ENCODE measurements at regions not wholly inside any gene's neighbourhood (a gene's known extent, or its start where the extent isn't known, plus 50 kb on each side); places are given as distances from the start of the nearest gene placed in this dataset.
"Not testable (repeated sequence)": the region's sequence is repeated elsewhere in the genome, so short reads cannot be mapped to it uniquely, and the experiment has no call there.

DNA sequence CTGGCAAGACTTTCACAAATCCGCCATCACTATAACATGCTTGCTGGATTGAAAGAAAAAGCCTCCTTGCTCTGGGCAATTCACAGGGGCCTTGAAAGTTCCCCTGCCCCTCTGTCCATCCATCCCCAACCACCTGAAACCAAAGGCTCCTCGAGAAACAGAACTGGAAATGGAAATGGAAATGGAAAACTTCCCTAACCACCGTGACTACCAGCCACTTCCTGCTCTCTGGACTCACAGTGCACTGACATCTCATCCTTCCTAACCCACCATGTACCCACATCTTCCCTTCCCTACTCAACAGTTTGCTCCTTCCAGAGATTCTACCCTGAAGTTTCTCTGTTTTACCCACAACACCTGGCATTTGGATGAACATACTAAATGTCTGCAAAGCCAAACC is 603.6 kb upstream of the DIPK2B start:
- peaks cover 2% of the 10 kb centered on the region for H3K36me3 ChIP-seq (ENCODE audit: insufficient read depth, low read length)
- no peak overlapping the region for H3K4me3 ChIP-seq (ENCODE audit: insufficient read depth, low read length)
- no peak for DNase-seq (ENCODE audit: insufficient read length, low spot score, missing footprints)
- TF ChIP-seq, protein P1, sequence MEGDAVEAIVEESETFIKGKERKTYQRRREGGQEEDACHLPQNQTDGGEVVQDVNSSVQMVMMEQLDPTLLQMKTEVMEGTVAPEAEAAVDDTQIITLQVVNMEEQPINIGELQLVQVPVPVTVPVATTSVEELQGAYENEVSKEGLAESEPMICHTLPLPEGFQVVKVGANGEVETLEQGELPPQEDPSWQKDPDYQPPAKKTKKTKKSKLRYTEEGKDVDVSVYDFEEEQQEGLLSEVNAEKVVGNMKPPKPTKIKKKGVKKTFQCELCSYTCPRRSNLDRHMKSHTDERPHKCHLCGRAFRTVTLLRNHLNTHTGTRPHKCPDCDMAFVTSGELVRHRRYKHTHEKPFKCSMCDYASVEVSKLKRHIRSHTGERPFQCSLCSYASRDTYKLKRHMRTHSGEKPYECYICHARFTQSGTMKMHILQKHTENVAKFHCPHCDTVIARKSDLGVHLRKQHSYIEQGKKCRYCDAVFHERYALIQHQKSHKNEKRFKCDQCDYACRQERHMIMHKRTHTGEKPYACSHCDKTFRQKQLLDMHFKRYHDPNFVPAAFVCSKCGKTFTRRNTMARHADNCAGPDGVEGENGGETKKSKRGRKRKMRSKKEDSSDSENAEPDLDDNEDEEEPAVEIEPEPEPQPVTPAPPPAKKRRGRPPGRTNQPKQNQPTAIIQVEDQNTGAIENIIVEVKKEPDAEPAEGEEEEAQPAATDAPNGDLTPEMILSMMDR (IDR thresholded peaks at IDR 0.05; ENCODE audit: extremely low read depth, low read depth, low read length): no peak
- H3K27ac ChIP-seq (ENCODE audit: low read depth, low read length): peak overlapping the region; percentile 79
- H4K20me1 ChIP-seq (ENCODE audit: insufficient read depth, low read length): no peaks in the 10 kb centered on the region
- peaks cover 45% of the 10 kb centered on the region for H3K79me2 ChIP-seq (ENCODE audit: insufficient read depth, low read length)
- peaks cover 16% of the 10 kb centered on the region for H3K27me3 ChIP-seq (ENCODE audit: insufficient read depth, low read length)
- H3K9me3 ChIP-seq (ENCODE audit: low read depth, low read length): no peaks in the 10 kb centered on the region
- H2AFZ ChIP-seq (ENCODE audit: low read length): no peak overlapping the region
- H3K4me1 ChIP-seq (ENCODE audit: insufficient read depth, low read length): peaks cover 72% of the 10 kb centered on the region
- H3K4me2 ChIP-seq (ENCODE audit: insufficient read depth, low read length): no peak overlapping the region

DNA sequence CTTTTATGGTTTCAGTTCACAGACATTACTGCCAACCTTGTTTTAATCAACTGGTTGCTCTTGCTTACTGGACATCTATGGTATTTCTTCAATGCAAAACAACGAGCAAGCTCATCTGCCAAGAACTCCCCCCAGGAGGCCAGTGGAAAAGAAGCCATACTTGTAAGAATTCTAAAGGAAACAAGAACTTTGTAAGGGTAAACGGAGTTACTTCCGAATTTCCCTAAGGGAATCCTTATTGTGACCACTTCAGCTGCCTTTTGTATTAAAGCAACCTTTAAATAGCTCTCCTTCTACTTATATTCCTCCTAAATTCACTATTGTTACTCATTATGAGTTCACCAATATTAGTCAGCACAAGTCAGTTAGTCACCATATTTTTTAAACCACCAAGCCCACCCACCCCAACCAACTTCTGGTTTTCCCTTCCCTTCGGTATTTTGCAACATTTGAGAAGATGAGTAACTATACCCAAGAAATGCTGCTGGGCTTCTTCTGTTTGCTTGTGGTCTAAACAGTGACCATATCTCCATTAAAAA is 602.8 kb upstream of the DIPK2B start:
- H2AFZ ChIP-seq (ENCODE audit: low read length): no peak overlapping the region
- DNase-seq (ENCODE audit: insufficient read length, low spot score, missing footprints): peak; percentile 35
- H3K4me1 ChIP-seq (ENCODE audit: insufficient read depth, low read length): peaks cover 74% of the 10 kb centered on the region
- TF ChIP-seq, protein P1 (IDR thresholded peaks at IDR 0.05; ENCODE audit: extremely low read depth, low read depth, low read length): no peak
- H3K27me3 ChIP-seq (ENCODE audit: insufficient read depth, low read length): peaks cover 24% of the 10 kb centered on the region
- peak overlapping the region; percentile 79 for H3K27ac ChIP-seq (ENCODE audit: low read depth, low read length)
- no peak overlapping the region for H3K4me3 ChIP-seq (ENCODE audit: insufficient read depth, low read length)
- no peaks in the 10 kb centered on the region for H3K9me3 ChIP-seq (ENCODE audit: low read depth, low read length)
- peak overlapping the region; percentile 38 for H3K4me2 ChIP-seq (ENCODE audit: insufficient read depth, low read length)
- H3K79me2 ChIP-seq (ENCODE audit: insufficient read depth, low read length): peaks cover 53% of the 10 kb centered on the region
- H3K36me3 ChIP-seq (ENCODE audit: insufficient read depth, low read length): peaks cover 2% of the 10 kb centered on the region
- H4K20me1 ChIP-seq (ENCODE audit: insufficient read depth, low read length): no peaks in the 10 kb centered on the region

DNA sequence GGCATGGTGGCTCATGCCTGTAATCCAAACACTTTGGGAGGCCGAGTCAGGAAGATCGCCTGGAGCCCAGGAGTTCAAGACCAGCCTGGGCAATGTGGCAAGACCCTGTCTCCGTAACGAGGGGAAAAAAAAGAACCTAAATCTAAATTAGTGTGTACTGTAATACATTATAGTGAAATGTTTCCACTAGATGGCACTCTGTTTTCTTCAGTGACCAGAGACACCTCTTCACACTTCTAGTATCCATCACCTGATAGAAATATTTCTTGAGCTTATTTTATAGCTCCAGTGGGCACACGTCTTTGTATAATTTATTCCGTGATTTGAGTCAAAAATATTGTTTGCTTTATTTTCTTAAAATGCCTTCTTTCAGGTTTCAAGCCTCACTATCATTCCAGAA is 600.9 kb upstream of the DIPK2B start:
- H3K9me3 ChIP-seq (ENCODE audit: low read depth, low read length): no peaks in the 10 kb centered on the region
- no peaks in the 10 kb centered on the region for H4K20me1 ChIP-seq (ENCODE audit: insufficient read depth, low read length)
- H2AFZ ChIP-seq (ENCODE audit: low read length): no peak overlapping the region
- no peak for DNase-seq (ENCODE audit: insufficient read length, low spot score, missing footprints)
- TF ChIP-seq, protein P1 (IDR thresholded peaks at IDR 0.05; ENCODE audit: extremely low read depth, low read depth, low read length): peak; percentile 53
- peaks cover 59% of the 10 kb centered on the region for H3K4me1 ChIP-seq (ENCODE audit: insufficient read depth, low read length)
- peaks cover 31% of the 10 kb centered on the region for H3K27me3 ChIP-seq (ENCODE audit: insufficient read depth, low read length)
- peak overlapping the region; percentile 38 for H3K4me2 ChIP-seq (ENCODE audit: insufficient read depth, low read length)
- peaks cover 2% of the 10 kb centered on the region for H3K36me3 ChIP-seq (ENCODE audit: insufficient read depth, low read length)
- H3K4me3 ChIP-seq (ENCODE audit: insufficient read depth, low read length): peak overlapping the region; percentile 11
- peaks cover 72% of the 10 kb centered on the region for H3K79me2 ChIP-seq (ENCODE audit: insufficient read depth, low read length)
- peak overlapping the region; percentile 62 for H3K27ac ChIP-seq (ENCODE audit: low read depth, low read length)

DNA sequence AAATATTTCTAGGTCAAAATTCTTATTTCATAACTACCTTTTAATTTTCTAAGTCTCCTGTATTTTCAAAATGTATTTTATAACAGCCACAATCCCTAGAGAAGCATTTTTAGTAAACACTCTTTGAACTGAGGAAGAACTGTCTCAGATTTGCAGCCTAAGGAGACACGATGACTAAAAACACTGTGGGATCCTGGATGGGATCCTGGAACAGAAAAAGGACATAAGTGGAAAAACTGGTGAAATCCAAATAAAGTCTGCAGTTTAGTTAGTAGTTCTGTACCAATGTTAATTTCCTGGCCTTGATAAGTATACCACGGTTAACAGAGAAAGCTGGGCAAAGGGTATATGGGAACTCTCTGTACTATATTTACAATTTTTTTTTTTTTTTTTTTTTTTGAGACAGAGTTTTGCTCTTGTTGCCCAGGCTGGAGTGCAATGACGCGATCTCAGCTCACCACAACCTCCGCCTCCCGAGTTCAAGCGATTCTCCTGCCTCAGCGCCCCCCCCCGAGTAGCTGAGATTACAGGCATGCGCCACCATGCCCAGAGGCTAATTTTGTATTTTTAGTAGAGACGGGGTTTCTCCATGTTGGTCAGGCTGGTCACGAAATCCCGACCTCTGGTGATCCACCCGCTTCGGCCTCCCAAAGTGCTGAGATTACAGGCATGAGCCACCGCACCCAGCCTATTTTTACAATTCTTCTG is 600.2 kb upstream of the DIPK2B start:
- H3K4me3 ChIP-seq (ENCODE audit: insufficient read depth, low read length); H3K9me3 ChIP-seq (ENCODE audit: low read depth, low read length); H3K36me3 ChIP-seq (ENCODE audit: insufficient read depth, low read length); DNase-seq (ENCODE audit: insufficient read length, low spot score, missing footprints); H2AFZ ChIP-seq (ENCODE audit: low read length); H4K20me1 ChIP-seq (ENCODE audit: insufficient read depth, low read length): not testable (repeated sequence)
- Histone ChIP-seq H3K79me2 (ENCODE audit: insufficient read depth, low read length) (peaks cover 75% of the 10 kb centered on the region), H3K27me3 (ENCODE audit: insufficient read depth, low read length) (peaks cover 27% of the 10 kb centered on the region), H3K27ac (ENCODE audit: low read depth, low read length) (peak overlapping the region; percentile 62), H3K4me1 (ENCODE audit: insufficient read depth, low read length) (peaks cover 53% of the 10 kb centered on the region), H3K4me2 (ENCODE audit: insufficient read depth, low read length) (peak overlapping the region; percentile 40)
